ENCODE measurements at regions not wholly inside any gene's neighbourhood (a gene's known extent, or its start where the extent isn't known, plus 50 kb on each side); places are given as distances from the start of the nearest gene placed in this dataset.

GRCh38 chr5:82596451-82596850 is 318.3 kb upstream of the RPS23 start:
- no peak for TF ChIP-seq CTCF (IDR thresholded peaks at IDR 0.05 in 8 of 11, conservative IDR thresholded peaks at IDR 0.05 in 3 of 11)
- no peak for TF ChIP-seq POLR2A (IDR thresholded peaks at IDR 0.05)
